ENCODE measurements at regions not wholly inside any gene's neighbourhood (a gene's known extent, or its start where the extent isn't known, plus 50 kb on each side); places are given as distances from the start of the nearest gene placed in this dataset.

- TF ChIP-seq CTCF (IDR thresholded peaks at IDR 0.05; ENCODE audit: borderline replicate concordance, extremely low read depth, low read length, poor library complexity, severe bottlenecking) = no peak
- no peak for TF ChIP-seq EZH2 (IDR thresholded peaks at IDR 0.05; ENCODE audit: borderline replicate concordance, low read depth, low read length, severe bottlenecking)
Measured at GRCh38 chr12:88375306-88376305, 204.7 kb downstream of the KITLG start.

Measured in DND-41 (cell line).